ENCODE measurements at regions not wholly inside any gene's neighbourhood (a gene's known extent, or its start where the extent isn't known, plus 50 kb on each side); places are given as distances from the start of the nearest gene placed in this dataset.

DNA sequence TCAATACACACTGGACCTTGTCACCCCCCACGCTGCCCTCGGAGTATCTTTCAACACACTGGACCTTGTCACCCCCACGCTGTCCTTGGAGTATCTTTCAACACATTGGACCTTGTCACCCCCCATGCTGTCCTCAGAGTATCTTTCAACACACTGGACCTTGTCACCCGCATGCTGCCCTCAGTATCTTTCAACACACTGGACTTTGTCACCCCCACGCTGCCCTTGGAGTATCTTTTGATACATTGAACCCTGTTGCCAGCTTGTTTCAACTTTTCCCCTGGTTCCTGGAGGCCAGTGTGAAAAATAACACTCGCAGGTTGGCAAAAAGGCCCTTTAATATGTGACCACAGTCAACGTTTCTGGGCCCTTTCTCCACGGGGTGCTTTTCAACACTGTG lies 247.8 kb downstream of the TEX29 start:
- H3K4me3 Mint-ChIP-seq (ENCODE audit: unreplicated experiment) = peak overlapping the region; percentile 60

DNA sequence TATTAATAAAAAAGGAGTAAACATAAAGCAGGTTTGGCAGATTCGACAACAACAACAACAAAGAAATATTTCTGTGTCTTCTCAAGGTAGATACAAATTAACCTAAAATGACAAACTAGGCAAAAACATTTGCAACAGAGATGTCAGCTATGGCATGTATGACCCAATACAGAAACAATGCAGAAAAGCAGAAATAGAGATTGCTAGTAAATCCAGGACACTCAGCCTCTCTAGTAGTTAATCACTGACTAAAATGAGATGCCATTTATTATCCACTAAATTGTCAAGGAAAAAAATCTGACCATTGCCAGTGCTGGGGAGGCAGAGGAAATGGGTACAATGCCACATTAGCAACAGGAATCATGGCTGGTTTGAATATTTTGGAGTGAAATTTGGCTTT lies 250.5 kb downstream of the TEX29 start:
- Mint-ChIP-seq H3K27me3 (ENCODE audit: unreplicated experiment) (no peaks in the 10 kb centered on the region), H3K36me3 (ENCODE audit: low read depth, unreplicated experiment) (peaks cover 24% of the 10 kb centered on the region), H3K4me3 (ENCODE audit: unreplicated experiment) (no peak overlapping the region), H3K27ac (ENCODE audit: unreplicated experiment) (no peak overlapping the region), H3K9me3 (ENCODE audit: unreplicated experiment) (peaks cover 28% of the 10 kb centered on the region), H3K4me1 (ENCODE audit: unreplicated experiment) (no peaks in the 10 kb centered on the region)
- DNase-seq (ENCODE audit: low spot score) = no peak
- TF ChIP-seq, protein P1, sequence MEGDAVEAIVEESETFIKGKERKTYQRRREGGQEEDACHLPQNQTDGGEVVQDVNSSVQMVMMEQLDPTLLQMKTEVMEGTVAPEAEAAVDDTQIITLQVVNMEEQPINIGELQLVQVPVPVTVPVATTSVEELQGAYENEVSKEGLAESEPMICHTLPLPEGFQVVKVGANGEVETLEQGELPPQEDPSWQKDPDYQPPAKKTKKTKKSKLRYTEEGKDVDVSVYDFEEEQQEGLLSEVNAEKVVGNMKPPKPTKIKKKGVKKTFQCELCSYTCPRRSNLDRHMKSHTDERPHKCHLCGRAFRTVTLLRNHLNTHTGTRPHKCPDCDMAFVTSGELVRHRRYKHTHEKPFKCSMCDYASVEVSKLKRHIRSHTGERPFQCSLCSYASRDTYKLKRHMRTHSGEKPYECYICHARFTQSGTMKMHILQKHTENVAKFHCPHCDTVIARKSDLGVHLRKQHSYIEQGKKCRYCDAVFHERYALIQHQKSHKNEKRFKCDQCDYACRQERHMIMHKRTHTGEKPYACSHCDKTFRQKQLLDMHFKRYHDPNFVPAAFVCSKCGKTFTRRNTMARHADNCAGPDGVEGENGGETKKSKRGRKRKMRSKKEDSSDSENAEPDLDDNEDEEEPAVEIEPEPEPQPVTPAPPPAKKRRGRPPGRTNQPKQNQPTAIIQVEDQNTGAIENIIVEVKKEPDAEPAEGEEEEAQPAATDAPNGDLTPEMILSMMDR (IDR thresholded peaks at IDR 0.05; ENCODE audit: unreplicated experiment) = no peak

More for the DNA sequence above, 247.8 kb downstream of the TEX29 start:
- Mint-ChIP-seq H3K36me3 (ENCODE audit: low read depth, unreplicated experiment) (peaks cover 11% of the 10 kb centered on the region), H3K9me3 (ENCODE audit: unreplicated experiment) (peaks cover 12% of the 10 kb centered on the region), H3K4me1 (ENCODE audit: unreplicated experiment) (peaks cover 15% of the 10 kb centered on the region), H3K27ac (ENCODE audit: unreplicated experiment) (no peak overlapping the region), H3K27me3 (ENCODE audit: unreplicated experiment) (peaks cover 7% of the 10 kb centered on the region)
- no peak for DNase-seq (ENCODE audit: low spot score)
- TF ChIP-seq, protein P1 (IDR thresholded peaks at IDR 0.05; ENCODE audit: unreplicated experiment) = no peak

DNA sequence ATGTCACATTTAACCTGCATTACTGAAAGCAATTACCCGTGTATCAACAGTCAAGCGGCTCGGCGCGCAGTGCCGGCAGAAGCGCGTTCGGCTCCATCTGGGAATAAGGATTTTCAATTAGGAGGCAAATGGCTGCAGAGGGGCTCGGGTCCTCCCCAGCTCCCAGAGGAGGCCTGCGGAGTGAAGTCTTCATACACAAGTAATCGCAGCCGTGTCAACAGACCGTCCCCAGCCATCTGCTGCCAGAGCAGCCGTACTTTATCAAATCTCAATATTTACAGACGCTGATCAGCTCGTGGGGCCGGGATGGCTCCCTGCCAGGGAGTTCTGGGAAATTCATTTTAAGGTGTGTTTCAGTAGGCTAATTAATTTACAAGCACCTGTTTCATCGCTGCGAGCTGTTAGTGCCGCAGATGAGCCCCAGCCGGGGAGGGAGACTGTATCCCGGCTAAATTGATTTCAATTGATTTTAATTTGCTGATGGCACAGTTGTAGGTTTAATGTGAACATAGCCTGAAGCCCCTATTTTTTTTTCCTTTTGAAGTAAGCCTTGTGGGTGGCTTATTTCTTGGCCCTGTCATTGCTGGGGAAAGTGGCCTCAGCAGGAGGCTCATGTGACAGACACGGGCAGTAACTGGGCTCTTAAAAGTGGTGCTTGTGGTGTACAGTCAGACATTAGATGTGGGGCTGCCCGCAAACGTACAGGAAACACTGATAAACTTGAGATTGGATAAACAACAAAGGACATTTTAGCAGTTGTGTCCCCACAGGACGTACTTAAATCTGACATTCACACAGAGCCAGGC lies 252.7 kb downstream of the TEX29 start:
- Mint-ChIP-seq H3K4me3 (ENCODE audit: unreplicated experiment) (peak overlapping the region; percentile 34), H3K4me1 (ENCODE audit: unreplicated experiment) (no peaks in the 10 kb centered on the region), H3K27me3 (ENCODE audit: unreplicated experiment) (peaks cover 2% of the 10 kb centered on the region), H3K9me3 (ENCODE audit: unreplicated experiment) (peaks cover 26% of the 10 kb centered on the region), H3K36me3 (ENCODE audit: low read depth, unreplicated experiment) (peaks cover 20% of the 10 kb centered on the region), H3K27ac (ENCODE audit: unreplicated experiment) (no peak overlapping the region)
- TF ChIP-seq, protein P1 (IDR thresholded peaks at IDR 0.05; ENCODE audit: unreplicated experiment) = no peak
- no peak for DNase-seq (ENCODE audit: low spot score)

DNA sequence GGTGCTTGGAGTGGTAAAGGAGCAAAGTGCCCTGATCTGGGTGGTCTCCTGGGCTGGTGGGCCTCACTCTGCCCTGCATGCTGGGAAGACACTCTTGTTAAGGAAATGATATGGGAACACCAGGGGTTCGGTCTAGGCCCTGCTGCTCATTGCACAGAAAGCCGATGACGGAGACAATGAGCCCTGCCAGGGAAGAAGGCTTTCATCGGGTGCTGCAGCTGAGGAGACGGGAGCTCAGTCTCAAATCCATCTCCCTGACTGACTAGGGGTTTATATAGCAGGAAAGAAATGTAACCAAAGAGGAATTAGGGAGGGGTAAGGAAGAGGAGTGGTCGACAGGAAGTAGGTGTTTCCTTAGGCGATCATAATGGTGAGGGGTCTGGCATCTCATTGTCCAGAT lies 253.4 kb downstream of the TEX29 start:
- Mint-ChIP-seq H3K9me3 (ENCODE audit: unreplicated experiment) (peaks cover 24% of the 10 kb centered on the region), H3K27me3 (ENCODE audit: unreplicated experiment) (peaks cover 2% of the 10 kb centered on the region), H3K36me3 (ENCODE audit: low read depth, unreplicated experiment) (peaks cover 17% of the 10 kb centered on the region), H3K4me3 (ENCODE audit: unreplicated experiment) (no peak overlapping the region), H3K27ac (ENCODE audit: unreplicated experiment) (no peak overlapping the region), H3K4me1 (ENCODE audit: unreplicated experiment) (no peaks in the 10 kb centered on the region)
- no peak for DNase-seq (ENCODE audit: low spot score)
- TF ChIP-seq, protein P1 (IDR thresholded peaks at IDR 0.05; ENCODE audit: unreplicated experiment) = no peak

DNA sequence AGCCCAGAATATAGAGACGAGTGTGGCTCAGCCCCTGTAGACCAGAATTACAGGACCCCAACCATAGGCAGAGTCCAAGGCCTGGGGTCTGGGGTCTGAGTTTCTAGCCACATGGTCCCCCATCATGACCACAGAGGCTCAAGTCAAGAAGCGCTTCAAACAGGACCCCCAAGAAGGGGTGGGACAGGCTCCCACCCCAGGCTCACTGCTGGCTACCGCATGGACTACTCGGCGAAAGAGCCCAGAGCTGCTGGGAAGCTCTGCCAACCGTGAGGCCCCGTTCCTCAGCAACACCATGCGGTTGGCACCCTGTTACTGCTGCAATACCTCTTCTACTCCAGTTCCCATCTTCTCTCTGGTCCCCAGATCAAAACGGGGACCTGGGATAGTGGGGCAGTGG lies 254.8 kb downstream of the TEX29 start:
- Mint-ChIP-seq H3K27ac (ENCODE audit: unreplicated experiment) (no peak overlapping the region), H3K4me3 (ENCODE audit: unreplicated experiment) (no peak overlapping the region), H3K9me3 (ENCODE audit: unreplicated experiment) (peaks cover 24% of the 10 kb centered on the region), H3K4me1 (ENCODE audit: unreplicated experiment) (no peaks in the 10 kb centered on the region), H3K27me3 (ENCODE audit: unreplicated experiment) (peaks cover 2% of the 10 kb centered on the region), H3K36me3 (ENCODE audit: low read depth, unreplicated experiment) (peaks cover 12% of the 10 kb centered on the region)
- TF ChIP-seq, protein P1 (IDR thresholded peaks at IDR 0.05; ENCODE audit: unreplicated experiment) = no peak
- DNase-seq (ENCODE audit: low spot score) = no peak
